GM21381 (cell line): ENCODE measurements at regions not wholly inside any gene's neighbourhood (a gene's known extent, or its start where the extent isn't known, plus 50 kb on each side); places are given as distances from the start of the nearest gene placed in this dataset.
A peak's percentile ranks its signal among the peaks of the same experiment; 100 is the strongest.

ENCODE experiments used
- ATAC-seq: cut with Tn5 transposase; IDR thresholded peaks from one replicate; pipeline ENCODE4 v1.9.1; 2021; ENCODE audit warnings: mild to moderate bottlenecking, moderate library complexity; ENCODE audit not compliant: unreplicated experiment

GRCh38 chr9:109939698-109940342 lies 159.8 kb downstream of the PALM2AKAP2 start:
- no peak for ATAC-seq

- ATAC-seq: no peak
Observed at GRCh38 chr9:109940561-109940960, 160.6 kb downstream of the PALM2AKAP2 start.

- no peak for ATAC-seq
Observed at GRCh38 chr9:109941771-109942170, 161.8 kb downstream of the PALM2AKAP2 start.

- ATAC-seq: no peak
Observed at GRCh38 chr9:109945573-109945972, 165.6 kb downstream of the PALM2AKAP2 start.

- ATAC-seq: no peak
Observed at GRCh38 chr9:109948453-109948852, 168.5 kb downstream of the PALM2AKAP2 start.

GRCh38 chr9:109950710-109951443 lies 170.9 kb downstream of the PALM2AKAP2 start:
- no peak for ATAC-seq

- ATAC-seq: no peak
Observed at GRCh38 chr9:109953300-109953699, 173.3 kb downstream of the PALM2AKAP2 start.

- ATAC-seq: no peak
Observed at GRCh38 chr9:109953813-109954497, 174.0 kb downstream of the PALM2AKAP2 start.

GRCh38 chr9:109956717-109957440 lies 176.9 kb downstream of the PALM2AKAP2 start:
- no peak for ATAC-seq

GRCh38 chr9:109959679-109960078 lies 179.7 kb downstream of the PALM2AKAP2 start:
- no peak for ATAC-seq

GRCh38 chr9:109961626-109962025 lies 181.6 kb downstream of the PALM2AKAP2 start:
- no peak for ATAC-seq

GRCh38 chr9:109962215-109962614 lies 182.2 kb downstream of the PALM2AKAP2 start:
- no peak for ATAC-seq

GRCh38 chr9:109963079-109963478 lies 183.1 kb downstream of the PALM2AKAP2 start:
- no peak for ATAC-seq

GRCh38 chr9:109966643-109967368 lies 186.8 kb downstream of the PALM2AKAP2 start:
- peak; percentile 34 for ATAC-seq

GRCh38 chr9:109967651-109968642 lies 187.9 kb downstream of the PALM2AKAP2 start:
- ATAC-seq: peak; percentile 25

GRCh38 chr9:109969011-109969410 lies 189.0 kb downstream of the PALM2AKAP2 start:
- no peak for ATAC-seq

GRCh38 chr9:109969573-109970237 lies 189.7 kb downstream of the PALM2AKAP2 start:
- ATAC-seq: no peak

GRCh38 chr9:109971226-109971625 lies 191.2 kb downstream of the PALM2AKAP2 start:
- ATAC-seq: no peak
